ENCODE measurements at regions not wholly inside any gene's neighbourhood (a gene's known extent, or its start where the extent isn't known, plus 50 kb on each side); places are given as distances from the start of the nearest gene placed in this dataset.

DNA sequence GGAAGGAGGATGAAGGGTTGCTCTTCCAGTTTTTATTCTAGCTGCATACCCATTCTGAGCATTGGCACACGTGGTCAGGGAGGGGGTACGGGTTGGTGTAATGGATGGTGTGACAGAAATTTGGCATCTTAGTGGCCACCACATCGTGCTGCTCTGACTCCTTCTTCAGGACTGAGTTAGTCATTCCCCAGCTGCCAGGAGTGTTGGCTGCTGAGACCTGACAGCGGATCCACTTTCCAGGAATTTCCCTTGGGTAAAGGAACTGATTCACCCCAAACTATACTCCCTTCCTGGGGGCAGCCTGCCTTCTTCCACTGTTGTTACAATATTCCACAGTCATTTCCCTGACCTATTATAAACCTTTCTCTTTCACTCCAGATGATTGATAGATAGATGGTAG, 595.5 kb upstream of the KLHL1 start:
- Histone ChIP-seq H3K9me1 (ENCODE audit: control insufficient read depth, extremely low read depth, insufficient read depth, low read length) (no peaks in the 10 kb centered on the region), H3K36me3 (ENCODE audit: control insufficient read depth in 2 of 2, extremely low read depth in 1 of 2, insufficient read depth in 2 of 2, low read length in 2 of 2) (no peaks in the 10 kb centered on the region), H3K79me2 (ENCODE audit: control insufficient read depth, insufficient read depth, low read length) (no peaks in the 10 kb centered on the region), H3K4me1 (ENCODE audit: control insufficient read depth, extremely low read depth, insufficient read depth, low read length) (no peaks in the 10 kb centered on the region), H3K9me3 (ENCODE audit: control insufficient read depth, low read depth, low read length) (no peaks in the 10 kb centered on the region), H3K27me3 (ENCODE audit: control insufficient read depth, extremely low read depth, insufficient read depth, low read length) (no peaks in the 10 kb centered on the region), H3K4me3 (ENCODE audit: control insufficient read depth in 2 of 3, extremely low read depth in 1 of 3, insufficient read depth in 2 of 3, low read depth in 1 of 3, low read length in 3 of 3) (no peak overlapping the region), H4K20me1 (ENCODE audit: control insufficient read depth, extremely low read depth, insufficient read depth, low read length) (no peaks in the 10 kb centered on the region), H3K9ac (ENCODE audit: control insufficient read depth, extremely low read depth, insufficient read depth, low read length) (no peak overlapping the region), H3K4me2 (ENCODE audit: control insufficient read depth, extremely low read depth, insufficient read depth, low read depth, low read length) (no peak overlapping the region), H3K27ac (ENCODE audit: control insufficient read depth, insufficient read depth, low read length) (no peak overlapping the region), H2AFZ (ENCODE audit: control insufficient read depth, low read length) (no peak overlapping the region)
- dilution Hi-C loops (cut with MboI; ENCODE audit: extremely low pct_ligation_motif_present, low sequenced_read_pairs): no loop called here
- DNase-seq (ENCODE audit: low read depth, low spot score) (no peak), FAIRE-seq (no peak)
- TF ChIP-seq, protein P1, sequence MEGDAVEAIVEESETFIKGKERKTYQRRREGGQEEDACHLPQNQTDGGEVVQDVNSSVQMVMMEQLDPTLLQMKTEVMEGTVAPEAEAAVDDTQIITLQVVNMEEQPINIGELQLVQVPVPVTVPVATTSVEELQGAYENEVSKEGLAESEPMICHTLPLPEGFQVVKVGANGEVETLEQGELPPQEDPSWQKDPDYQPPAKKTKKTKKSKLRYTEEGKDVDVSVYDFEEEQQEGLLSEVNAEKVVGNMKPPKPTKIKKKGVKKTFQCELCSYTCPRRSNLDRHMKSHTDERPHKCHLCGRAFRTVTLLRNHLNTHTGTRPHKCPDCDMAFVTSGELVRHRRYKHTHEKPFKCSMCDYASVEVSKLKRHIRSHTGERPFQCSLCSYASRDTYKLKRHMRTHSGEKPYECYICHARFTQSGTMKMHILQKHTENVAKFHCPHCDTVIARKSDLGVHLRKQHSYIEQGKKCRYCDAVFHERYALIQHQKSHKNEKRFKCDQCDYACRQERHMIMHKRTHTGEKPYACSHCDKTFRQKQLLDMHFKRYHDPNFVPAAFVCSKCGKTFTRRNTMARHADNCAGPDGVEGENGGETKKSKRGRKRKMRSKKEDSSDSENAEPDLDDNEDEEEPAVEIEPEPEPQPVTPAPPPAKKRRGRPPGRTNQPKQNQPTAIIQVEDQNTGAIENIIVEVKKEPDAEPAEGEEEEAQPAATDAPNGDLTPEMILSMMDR (optimal IDR thresholded peaks at IDR 0.05 in 1 of 3, IDR thresholded peaks at IDR 0.05 in 1 of 3, conservative IDR thresholded peaks at IDR 0.05 in 1 of 3; ENCODE audit: extremely low read depth in 1 of 3, insufficient read depth in 2 of 3, low read length in 3 of 3): no peak
- TF ChIP-seq EZH2 (IDR thresholded peaks at IDR 0.05; ENCODE audit: low read length): no peak

DNA sequence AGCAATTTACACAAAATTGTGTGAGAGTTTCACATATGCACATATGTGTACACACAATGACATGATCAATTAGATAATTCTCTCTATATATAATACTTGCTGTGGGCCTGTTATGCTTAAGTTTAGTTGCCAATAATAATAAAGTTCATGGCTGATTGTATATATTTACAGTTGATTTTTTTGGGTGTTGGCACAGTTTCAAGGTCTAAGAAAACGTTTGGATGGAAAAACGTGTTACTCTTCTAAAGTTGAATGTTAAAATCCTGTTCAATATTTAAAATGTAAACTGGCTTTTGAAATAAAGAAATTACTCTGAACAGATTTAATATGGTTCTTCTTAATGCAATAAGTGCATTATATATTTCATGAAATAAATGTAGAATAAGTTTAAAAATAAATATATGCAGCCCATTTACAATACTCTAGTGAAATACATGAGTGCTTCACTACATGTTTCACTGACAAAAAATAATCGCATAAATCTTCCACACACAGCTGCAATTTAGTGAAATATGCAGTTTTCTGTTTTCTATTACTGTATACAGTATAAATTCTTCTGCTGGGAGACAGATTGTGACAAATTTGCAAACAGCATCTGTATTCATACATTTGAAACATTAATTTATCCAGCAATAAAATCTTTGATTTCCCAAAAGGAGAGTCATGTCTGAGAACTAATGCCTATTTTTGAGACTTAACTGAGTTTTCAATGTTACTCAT, 586.9 kb upstream of the KLHL1 start:
- H3K9ac ChIP-seq (ENCODE audit: control insufficient read depth, extremely low read depth, insufficient read depth, low read length): no peak overlapping the region
- H4K20me1 ChIP-seq (ENCODE audit: control insufficient read depth, extremely low read depth, insufficient read depth, low read length): no peaks in the 10 kb centered on the region
- no peak overlapping the region for H3K27ac ChIP-seq (ENCODE audit: control insufficient read depth, insufficient read depth, low read length)
- FAIRE-seq: no peak
- no peaks in the 10 kb centered on the region for H3K27me3 ChIP-seq (ENCODE audit: control insufficient read depth, extremely low read depth, insufficient read depth, low read length)
- H3K9me3 ChIP-seq (ENCODE audit: control insufficient read depth, low read depth, low read length): no peaks in the 10 kb centered on the region
- no peak for TF ChIP-seq EZH2 (IDR thresholded peaks at IDR 0.05; ENCODE audit: low read length)
- TF ChIP-seq, protein P1 (optimal IDR thresholded peaks at IDR 0.05 in 1 of 3, IDR thresholded peaks at IDR 0.05 in 1 of 3, conservative IDR thresholded peaks at IDR 0.05 in 1 of 3; ENCODE audit: extremely low read depth in 1 of 3, insufficient read depth in 2 of 3, low read length in 3 of 3): no peak
- H3K4me1 ChIP-seq (ENCODE audit: control insufficient read depth, extremely low read depth, insufficient read depth, low read length): no peaks in the 10 kb centered on the region
- no peaks in the 10 kb centered on the region for H3K9me1 ChIP-seq (ENCODE audit: control insufficient read depth, extremely low read depth, insufficient read depth, low read length)
- H2AFZ ChIP-seq (ENCODE audit: control insufficient read depth, low read length): no peak overlapping the region
- no peak overlapping the region for H3K4me2 ChIP-seq (ENCODE audit: control insufficient read depth, extremely low read depth, insufficient read depth, low read depth, low read length)
- no peaks in the 10 kb centered on the region for H3K79me2 ChIP-seq (ENCODE audit: control insufficient read depth, insufficient read depth, low read length)
- H3K4me3 ChIP-seq (ENCODE audit: control insufficient read depth in 2 of 3, extremely low read depth in 1 of 3, insufficient read depth in 2 of 3, low read depth in 1 of 3, low read length in 3 of 3): no peak overlapping the region
- dilution Hi-C loops (cut with MboI; ENCODE audit: extremely low pct_ligation_motif_present, low sequenced_read_pairs): no loop called here
- no peaks in the 10 kb centered on the region for H3K36me3 ChIP-seq (ENCODE audit: control insufficient read depth in 2 of 2, extremely low read depth in 1 of 2, insufficient read depth in 2 of 2, low read length in 2 of 2)
- DNase-seq (ENCODE audit: low read depth, low spot score): no peak
